Panc1 (cell line): ENCODE measurements at regions not wholly inside any gene's neighbourhood (a gene's known extent, or its start where the extent isn't known, plus 50 kb on each side); places are given as distances from the start of the nearest gene placed in this dataset.
"Not testable (repeated sequence)": the region's sequence is repeated elsewhere in the genome, so short reads cannot be mapped to it uniquely, and the experiment has no call there.

Source experiments
- ATAC-seq: fragments of 200-7000 bp; cut with Tn5 transposase; 2 replicates; pipeline ENCODE4 v1.9.1; 2020; ENCODE audit warnings: mild to moderate bottlenecking, moderate library complexity
- BruUV-seq: library from RNA; stranded (reverse); fragments of 400-500 nt; replicated peaks from 2 replicates; lab custom pipeline; 2021; lab: Mats Ljungman, UMichigan
- CTCF ChIA-PET: fragments of 300-600 bp; sonication (Branson Sonifier 250); formaldehyde crosslinking; loops from one replicate; lab custom pipeline; 2022; ENCODE audit warnings: antibody characterized with exemption; lab: Charles Lee
- POLR2A ChIA-PET: fragments of 300-600 bp; sonication (Branson Sonifier 250); formaldehyde crosslinking; loops from one replicate; lab custom pipeline; 2022; ENCODE audit warnings: antibody characterized with exemption; lab: Charles Lee
- DNase-seq: peaks from one replicate; pipeline ENCODE4 v3.0.0-alpha.2; 2010; ENCODE audit warnings: low read depth, low spot score
- H3K27ac ChIP-seq: 2 replicates; pipeline ENCODE4 v1.5.1; 2011; ENCODE audit warnings: mild to moderate bottlenecking, low read length, inconsistent platforms
- H3K27me3 ChIP-seq: fragments of 200-500 bp; sonication (Bioruptor generic); 2 replicates; pipeline ENCODE4 v1.6.0; 2014; ENCODE audit warnings: low read length, inconsistent platforms; ENCODE audit not compliant: control insufficient read depth, insufficient read depth
- H3K36me3 ChIP-seq: fragments of 200-500 bp; sonication (Bioruptor generic); 2 replicates; pipeline ENCODE4 v1.5.1; 2014; ENCODE audit warnings: inconsistent platforms, mild to moderate bottlenecking, low read length, moderate library complexity; ENCODE audit not compliant: control insufficient read depth, insufficient read depth
- H3K4me1 ChIP-seq: 2 replicates; pipeline ENCODE4 v1.5.1; 2011; ENCODE audit warnings: inconsistent platforms, mild to moderate bottlenecking, low read length, moderate library complexity; ENCODE audit not compliant: control insufficient read depth, insufficient read depth
- H3K4me3 ChIP-seq, 2 experiments: 2 replicates each; pipeline ENCODE4 v1.5.1; 2011 to 2012; ENCODE audit warnings: low read depth in 2 of 2, low read length in 2 of 2, mild to moderate bottlenecking in 2 of 2, inconsistent platforms in 1 of 2, moderate library complexity in 1 of 2
- H3K9me3 ChIP-seq: fragments of 200-500 bp; sonication (Bioruptor generic); 2 replicates; pipeline ENCODE4 v1.5.1; 2014; ENCODE audit warnings: low read depth, mild to moderate bottlenecking, inconsistent platforms, low read length, moderate library complexity; ENCODE audit not compliant: control insufficient read depth, insufficient read depth
- CTCF ChIP-seq: fragments of 450-650 bp; IDR thresholded peaks from 2 replicates; pipeline ENCODE4 v1.5.1; 2017; ENCODE audit warnings: mild to moderate bottlenecking
- POLR2AphosphoS5 ChIP-seq: IDR thresholded peaks from 2 replicates; pipeline ENCODE4 v1.6.1; 2012; ENCODE audit warnings: mild to moderate bottlenecking, low read depth, low read length, moderate library complexity
- REST ChIP-seq, 2 experiments: IDR thresholded peaks; 2 replicates each; pipeline ENCODE4 v1.6.1; 2011 to 2012; ENCODE audit warnings: low read depth in 2 of 2, control low read depth in 1 of 2, low read length in 1 of 2, mild to moderate bottlenecking in 1 of 2, moderate library complexity in 1 of 2; ENCODE audit not compliant: insufficient read depth in 1 of 2
- SIN3A ChIP-seq: IDR thresholded peaks from 2 replicates; pipeline ENCODE4 v1.6.1; 2012; ENCODE audit warnings: low read depth, mild to moderate bottlenecking, low read length, moderate library complexity, borderline replicate concordance; ENCODE audit not compliant: insufficient read depth
- TCF7L2 ChIP-seq: IDR thresholded peaks from 2 replicates; pipeline ENCODE4 v1.6.1; 2011; ENCODE audit warnings: mild to moderate bottlenecking, low read depth, low read length, inconsistent platforms
- in situ Hi-C: cut with HindIII; loops from 2 replicates; pipeline ENCODE4 v1.10.0; 2016; ENCODE audit warnings: low sequenced_read_pairs, low pct_unique_long_range_greater_than_20kb
- intact Hi-C: fragments of 100-400 bp; cut with micrococcal nuclease; formaldehyde crosslinking; loops from one replicate; pipeline ENCODE4 v1.10.0; 2022; ENCODE audit not compliant: unreplicated experiment

- POLR2A ChIA-PET, result no interaction called here
- BruUV-seq, result no TSS peak
- intact Hi-C loops, result no loop called here
- Histone ChIP-seq H3K27ac (no peak overlapping the region), H3K4me3 (no peak overlapping the region), H3K27me3 (no peaks in the 10 kb centered on the region), H3K9me3 (no peaks in the 10 kb centered on the region), H3K4me1 (no peaks in the 10 kb centered on the region), H3K36me3 (no peaks in the 10 kb centered on the region)
- CTCF ChIA-PET, result no interaction called here
- DNase-seq, result no peak
- in situ Hi-C loops, result no loop called here
- TF ChIP-seq POLR2AphosphoS5, result no peak
- TF ChIP-seq CTCF, result no peak
- TF ChIP-seq TCF7L2, result no peak
- no peak for TF ChIP-seq SIN3A
- TF ChIP-seq REST (IDR thresholded peaks at IDR 0.05; ENCODE audit: insufficient read depth in 1 of 2, low read depth in 2 of 2, low read length in 1 of 2), result no peak
- no peak for ATAC-seq
Observed at GRCh38 chr18:2164644-2165550, 406.4 kb downstream of the METTL4 start.

GRCh38 chr18:2166876-2167275 lies 404.4 kb downstream of the METTL4 start:
- BruUV-seq, H3K27ac ChIP-seq, H3K36me3 ChIP-seq, H3K4me3 ChIP-seq, H3K4me1 ChIP-seq, in situ Hi-C loops, CTCF ChIA-PET, H3K27me3 ChIP-seq, POLR2A ChIA-PET, ATAC-seq, H3K9me3 ChIP-seq, DNase-seq, intact Hi-C loops: not testable (repeated sequence)

- in situ Hi-C loops (no loop called here), intact Hi-C loops (no loop called here)
- ChIA-PET CTCF (no interaction called here), POLR2A (no interaction called here)
- Histone ChIP-seq H3K36me3 (no peaks in the 10 kb centered on the region), H3K27ac (no peak overlapping the region), H3K4me3 (no peak overlapping the region), H3K27me3 (no peaks in the 10 kb centered on the region), H3K9me3 (no peaks in the 10 kb centered on the region), H3K4me1 (no peaks in the 10 kb centered on the region)
- no TSS peak for BruUV-seq
- ATAC-seq (no peak), DNase-seq (no peak)
- TF ChIP-seq POLR2AphosphoS5 (no peak), REST (IDR thresholded peaks at IDR 0.05; ENCODE audit: insufficient read depth in 1 of 2, low read depth in 2 of 2, low read length in 1 of 2) (no peak), CTCF (no peak), SIN3A (no peak), TCF7L2 (no peak)
Observed at GRCh38 chr18:2168022-2168421, 403.3 kb downstream of the METTL4 start.
